ENCODE measurements at regions not wholly inside any gene's neighbourhood (a gene's known extent, or its start where the extent isn't known, plus 50 kb on each side); places are given as distances from the start of the nearest gene placed in this dataset.
A peak's percentile ranks its signal among the peaks of the same experiment; 100 is the strongest.

DNA sequence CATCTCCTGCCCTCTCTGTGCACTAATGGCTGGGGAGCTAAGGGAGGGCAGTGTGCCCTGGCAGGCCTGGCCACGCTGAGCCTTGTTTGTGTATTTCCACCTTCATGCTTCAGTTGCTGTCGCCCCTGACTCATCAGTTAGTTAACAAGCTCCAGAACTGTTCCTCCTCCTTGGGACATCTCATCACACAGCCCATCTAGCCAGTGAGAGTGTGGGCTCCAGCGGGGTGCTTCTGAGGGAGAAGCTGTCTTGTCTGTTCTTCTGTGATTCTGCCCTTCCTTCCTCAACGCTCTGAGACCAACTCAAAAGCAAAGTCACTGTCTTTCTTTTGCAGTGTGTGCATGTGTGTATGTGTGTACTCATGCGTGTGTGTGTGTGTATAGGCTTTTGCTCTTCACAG lies 58.3 kb upstream of the CPEB4 start (continued):
- TF ChIP-seq DMBX1 (CRISPR knock-in tag; IDR thresholded peaks at IDR 0.05; ENCODE audit: borderline replicate concordance): 0 out of 2 replicates have a peak, but pooled peaks have one; percentile 26
- peak; percentile 41; the same call in 1 of the 2 replicates for TF ChIP-seq FOSL1 (tag; conservative IDR thresholded peaks at IDR 0.05)
- no peak for TF ChIP-seq POLR2G (IDR thresholded peaks at IDR 0.05; ENCODE audit: low read depth, low read length)
- no peak for TF ChIP-seq FOXJ2 (tag; IDR thresholded peaks at IDR 0.05)
- peak; percentile 23; the same call in 1 of the 2 replicates for TF ChIP-seq PKNOX1 (IDR thresholded peaks at IDR 0.05)
- TF ChIP-seq CXXC5 (CRISPR knock-in tag; IDR thresholded peaks at IDR 0.05): peak; percentile 16; the same call in 1 of the 2 replicates
- TF ChIP-seq ZNF354B (CRISPR knock-in tag; IDR thresholded peaks at IDR 0.05): no peak
- peak; percentile 23; the same call in 1 of the 2 replicates for TF ChIP-seq CBFA2T3 (IDR thresholded peaks at IDR 0.05)
- no peak for TF ChIP-seq PHTF2 (CRISPR knock-in tag; IDR thresholded peaks at IDR 0.05)
- TF ChIP-seq SMAD4 (CRISPR knock-in tag; conservative IDR thresholded peaks at IDR 0.05): 0 out of 2 replicates have a peak, but pooled peaks have one; percentile 37
- TF ChIP-seq ZNF583 (CRISPR knock-in tag; IDR thresholded peaks at IDR 0.05): no peak

DNA sequence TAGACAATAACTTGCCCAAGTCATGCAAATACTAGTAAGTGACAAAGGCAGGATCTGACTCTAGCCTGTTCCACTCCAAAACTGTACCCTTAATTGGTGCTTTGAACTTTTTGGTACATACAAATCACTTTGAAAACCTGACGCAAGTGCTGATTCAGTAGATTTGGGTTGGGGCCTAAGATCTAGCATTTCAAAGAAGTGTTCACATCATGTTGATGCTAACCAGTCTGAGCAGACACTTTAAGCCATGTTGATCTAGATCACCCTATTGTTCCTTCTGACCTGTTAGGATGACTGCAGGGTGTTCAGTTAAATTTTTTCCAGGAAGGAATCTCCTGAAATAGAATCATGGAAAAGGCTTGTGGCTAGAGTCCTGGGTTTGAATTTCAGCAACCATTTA lies 57.7 kb upstream of the CPEB4 start:
- POLR2A ChIA-PET: interaction anchor here (1.5 to 2.5 kb wide), 3 partner anchors 8 to 9 kb away, joined by 3 to 10 read pairs (median 4); no protein-coding TSS in a partner anchor
- TF ChIP-seq PKNOX1 (IDR thresholded peaks at IDR 0.05) (no peak), HOXB6 (CRISPR knock-in tag; IDR thresholded peaks at IDR 0.05; ENCODE audit: borderline replicate concordance) (no peak), CLOCK (CRISPR knock-in tag; IDR thresholded peaks at IDR 0.05; ENCODE audit: borderline replicate concordance) (no peak), HDAC2 (IDR thresholded peaks at IDR 0.05) (no peak), SMAD1 (IDR thresholded peaks at IDR 0.05; ENCODE audit: low read depth, low read length, partially characterized antibody) (no peak), NR2F6 (CRISPR knock-in tag; IDR thresholded peaks at IDR 0.05) (no peak), C11orf30 (IDR thresholded peaks at IDR 0.05; ENCODE audit: low read depth) (peak; percentile 75)
- TF ChIP-seq, protein P1, sequence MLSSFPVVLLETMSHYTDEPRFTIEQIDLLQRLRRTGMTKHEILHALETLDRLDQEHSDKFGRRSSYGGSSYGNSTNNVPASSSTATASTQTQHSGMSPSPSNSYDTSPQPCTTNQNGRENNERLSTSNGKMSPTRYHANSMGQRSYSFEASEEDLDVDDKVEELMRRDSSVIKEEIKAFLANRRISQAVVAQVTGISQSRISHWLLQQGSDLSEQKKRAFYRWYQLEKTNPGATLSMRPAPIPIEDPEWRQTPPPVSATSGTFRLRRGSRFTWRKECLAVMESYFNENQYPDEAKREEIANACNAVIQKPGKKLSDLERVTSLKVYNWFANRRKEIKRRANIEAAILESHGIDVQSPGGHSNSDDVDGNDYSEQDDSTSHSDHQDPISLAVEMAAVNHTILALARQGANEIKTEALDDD (IDR thresholded peaks at IDR 0.05): 0 out of 2 replicates have a peak, but pooled peaks have one; percentile 16

More for the DNA sequence above, 57.7 kb upstream of the CPEB4 start:
- Histone ChIP-seq H3K4me1 (replicated peaks in 1 of 2; ENCODE audit: control insufficient read depth in 2 of 2, insufficient read depth in 2 of 2, low read length in 2 of 2) (peaks cover 9 to 63% of the 10 kb centered on the region in 2 experiments; a peak in 4 of 5 replicates), H3K9me1 (ENCODE audit: control insufficient read depth, insufficient read depth, low read length) (no peaks in the 10 kb centered on the region), H3K9me3 (replicated peaks; ENCODE audit: control insufficient read depth, insufficient read depth, low read depth, low read length) (no peaks in the 10 kb centered on the region), H3K36me3 (ENCODE audit: control insufficient read depth, insufficient read depth, low read length) (no peaks in the 10 kb centered on the region), H3K27me3 (ENCODE audit: control insufficient read depth in 2 of 2, insufficient read depth in 2 of 2, low read length in 2 of 2) (no peaks in the 10 kb centered on the region), H3K4me2 (ENCODE audit: insufficient read depth, low read length) (no peak overlapping the region), H2AFZ (ENCODE audit: low read depth, low read length) (no peak overlapping the region), H3K27ac (ENCODE audit: extremely low read depth, low read depth, low read length) (no peak overlapping the region), H3K9ac (ENCODE audit: insufficient read depth in 1 of 2, low read depth in 2 of 2, low read length in 2 of 2) (no peak overlapping the region), H3K4me3 (no peak overlapping the region), H4K20me1 (replicated peaks; ENCODE audit: control insufficient read depth, insufficient read depth, low read length) (no peaks in the 10 kb centered on the region), H3K79me2 (ENCODE audit: control insufficient read depth, insufficient read depth, low read length) (no peaks in the 10 kb centered on the region)
- FAIRE-seq (peak; percentile 48), ATAC-seq (no peak), DNase-seq (ENCODE audit: extremely low read depth in 1 of 4, low spot score in 3 of 4) (no peak)
- intact Hi-C loops (cut with micrococcal nuclease) (no loop called here), in situ Hi-C loops (cut with MboI) (no loop called here)
- CTCF ChIA-PET (ENCODE audit: low intra/inter-chr PET ratio): no interaction called here
- 53% methylated on average over 1 of the region's 1 CpG for WGBS (ENCODE audit: insufficient coverage, low coverage, missing lambda C conversion rate)
- no TSS peak for BruUV-seq (replicated peaks)

Measured in K562 (cell line).